OCI-LY1 (cell line): ENCODE measurements at regions not wholly inside any gene's neighbourhood (a gene's known extent, or its start where the extent isn't known, plus 50 kb on each side); places are given as distances from the start of the nearest gene placed in this dataset.

Experiments
- CTCF ChIP-seq: fragments of 200-600 bp; sonication (generic), shearing (Covaris generic); IDR thresholded peaks from 2 replicates; pipeline ENCODE4 v1.5.1; 2017; ENCODE audit warnings: mild to moderate bottlenecking, antibody characterized with exemption, low read length, moderate library complexity, mixed read lengths
- EZH2 ChIP-seq: fragments of 200-600 bp; sonication (generic), shearing (Covaris generic); IDR thresholded peaks from 2 replicates; pipeline ENCODE4 v1.8.0; 2017; ENCODE audit warnings: borderline replicate concordance, mixed run types, mild to moderate bottlenecking, antibody characterized with exemption, low read length, moderate library complexity, mixed read lengths

- TF ChIP-seq CTCF (no peak), EZH2 (no peak)
Measured at GRCh38 chr17:72366626-72367025, 245.8 kb downstream of the SOX9 start.
